GM12878 (cell line): ENCODE measurements at regions not wholly inside any gene's neighbourhood (a gene's known extent, or its start where the extent isn't known, plus 50 kb on each side); places are given as distances from the start of the nearest gene placed in this dataset.

Source experiments
- CTCF ChIP-seq, 3 experiments: IDR thresholded peaks in 2 of 3; conservative IDR thresholded peaks in 1 of 3; 2 replicates each; pipeline ENCODE4 v1.5.1; 2011; ENCODE audit warnings: low read depth in 3 of 3, low read length in 3 of 3, mild to moderate bottlenecking in 3 of 3, control low read depth in 2 of 3, moderate library complexity in 2 of 3, inconsistent platforms in 1 of 3, mixed read lengths in 1 of 3; ENCODE audit not compliant: control insufficient read depth in 2 of 3, insufficient read depth in 1 of 3; ENCODE audit errors: extremely low read depth in 1 of 3
- JUNB ChIP-seq: IDR thresholded peaks from 2 replicates; pipeline ENCODE4 v1.6.1; 2016; ENCODE audit warnings: antibody characterized with exemption, mild to moderate bottlenecking
- KAT2A ChIP-seq: conservative IDR thresholded peaks from 2 replicates; pipeline ENCODE4 v1.6.1; 2011; ENCODE audit warnings: low read depth, low read length; ENCODE audit not compliant: control insufficient read depth
- RAD21 ChIP-seq: IDR thresholded peaks from 2 replicates; pipeline ENCODE4 v1.6.1; 2011; ENCODE audit warnings: mild to moderate bottlenecking, low read depth, low read length, moderate library complexity; ENCODE audit not compliant: insufficient read depth
- SIN3A ChIP-seq: IDR thresholded peaks from 2 replicates; pipeline ENCODE4 v1.6.1; 2012; ENCODE audit warnings: low read depth, low read length, improper control_type of control experiment
- SMARCA5 ChIP-seq: fragments of 450-650 bp; IDR thresholded peaks from 2 replicates; pipeline ENCODE4 v1.6.1; 2017; ENCODE audit warnings: mild to moderate bottlenecking
- ZBTB11 ChIP-seq: fragments of 450-650 bp; formaldehyde crosslinking; IDR thresholded peaks from 2 replicates; pipeline ENCODE4 v1.5.0; 2022; ENCODE audit warnings: mild to moderate bottlenecking, missing genetic modification characterization

- TF ChIP-seq SMARCA5, result no peak
- TF ChIP-seq SIN3A, result no peak
- TF ChIP-seq RAD21, result no peak
- no peak for TF ChIP-seq JUNB
- no peak for TF ChIP-seq KAT2A
- TF ChIP-seq CTCF (IDR thresholded peaks at IDR 0.05 in 2 of 3, conservative IDR thresholded peaks at IDR 0.05 in 1 of 3; ENCODE audit: control insufficient read depth in 2 of 3, extremely low read depth in 1 of 3, insufficient read depth in 1 of 3, low read depth in 3 of 3, low read length in 3 of 3), result no peak
- TF ChIP-seq ZBTB11 (CRISPR knock-in tag), result no peak
Measured at GRCh38 chr14:38012056-38012455, 195.6 kb upstream of the SSTR1 start.
